CMK (cell line): ENCODE measurements at regions not wholly inside any gene's neighbourhood (a gene's known extent, or its start where the extent isn't known, plus 50 kb on each side); places are given as distances from the start of the nearest gene placed in this dataset.

Experiments used
- DNase-seq: peaks from one replicate; pipeline ENCODE4 v3.0.0-alpha.2; 2010; ENCODE audit warnings: low read depth

- no peak for DNase-seq
Observed at GRCh38 chr10:91690996-91691676, 58.3 kb upstream of the PPP1R3C start.

- no peak for DNase-seq
Observed at GRCh38 chr10:91690412-91690811, 57.5 kb upstream of the PPP1R3C start.

GRCh38 chr10:91689731-91690168 is 56.9 kb upstream of the PPP1R3C start:
- DNase-seq = no peak

- no peak for DNase-seq
Observed at GRCh38 chr10:91684841-91685240, 52.0 kb upstream of the PPP1R3C start.

GRCh38 chr10:91683975-91684374 is 51.1 kb upstream of the PPP1R3C start:
- no peak for DNase-seq

GRCh38 chr10:91682912-91683311 is 50.0 kb upstream of the PPP1R3C start:
- no peak for DNase-seq
